GM21619 (cell line): ENCODE measurements at regions not wholly inside any gene's neighbourhood (a gene's known extent, or its start where the extent isn't known, plus 50 kb on each side); places are given as distances from the start of the nearest gene placed in this dataset.
"Not testable (repeated sequence)": the region's sequence is repeated elsewhere in the genome, so short reads cannot be mapped to it uniquely, and the experiment has no call there.

Experiments
- ATAC-seq: cut with Tn5 transposase; IDR thresholded peaks from one replicate; pipeline ENCODE4 v1.9.1; 2021; ENCODE audit not compliant: unreplicated experiment

DNA sequence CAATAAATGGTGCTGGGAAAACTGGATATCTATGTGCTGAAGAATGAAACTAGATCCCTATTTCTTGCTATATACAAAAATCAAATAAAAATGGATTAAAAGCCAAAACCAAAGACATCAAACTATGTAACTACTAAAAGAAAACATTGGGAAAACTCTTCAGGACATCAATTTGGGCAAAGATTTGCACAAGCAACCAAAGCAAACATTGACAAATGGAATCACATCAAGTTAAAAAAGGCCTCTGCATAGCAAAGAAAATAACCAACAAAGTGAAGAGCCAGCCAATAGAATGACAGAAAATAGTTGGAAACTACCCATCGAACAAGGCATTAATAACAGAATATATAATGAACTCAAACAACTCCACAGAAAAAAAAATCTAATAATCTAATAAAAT lies 1495.3 kb downstream of the SI start:
- ATAC-seq: no peak

DNA sequence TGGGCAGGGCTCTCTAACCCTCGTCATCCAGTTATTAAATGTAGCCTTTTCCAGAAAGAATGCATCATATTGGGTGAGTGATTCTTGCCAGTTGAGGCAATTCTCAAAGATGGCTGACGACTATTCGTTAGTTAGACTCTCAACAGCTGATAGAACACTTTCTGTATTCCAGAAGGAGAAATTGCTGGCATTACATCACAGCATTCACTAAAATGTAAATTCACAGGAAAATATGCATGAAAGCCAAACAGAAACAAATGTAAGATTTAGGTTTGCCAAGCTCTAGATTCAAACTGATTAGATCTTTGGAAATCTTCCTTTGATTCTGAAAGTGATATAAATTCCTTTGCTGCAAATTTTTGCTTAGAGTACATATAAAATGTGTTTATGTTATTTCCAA lies 1501.0 kb downstream of the SI start:
- ATAC-seq: no peak

DNA sequence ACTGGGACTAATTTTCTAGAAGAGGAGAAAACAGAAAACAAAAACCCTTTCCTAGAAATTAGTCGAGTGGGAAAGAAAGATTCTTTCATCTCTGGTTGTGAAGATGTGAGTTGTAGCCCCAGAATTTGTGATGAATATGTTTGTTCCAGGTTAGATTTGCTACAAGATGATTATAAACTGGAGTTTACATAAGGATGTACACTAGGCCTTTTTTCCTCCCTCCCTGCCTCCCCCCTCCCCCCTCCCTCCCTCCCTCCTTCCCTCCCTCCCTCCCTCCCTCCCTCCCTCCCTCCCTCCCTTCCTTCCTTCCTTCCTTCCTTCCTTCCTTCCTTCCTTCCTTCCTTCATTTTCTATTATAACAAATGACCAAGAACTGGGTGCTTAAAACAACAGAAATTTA lies 1502.0 kb downstream of the SI start:
- ATAC-seq: no peak

DNA sequence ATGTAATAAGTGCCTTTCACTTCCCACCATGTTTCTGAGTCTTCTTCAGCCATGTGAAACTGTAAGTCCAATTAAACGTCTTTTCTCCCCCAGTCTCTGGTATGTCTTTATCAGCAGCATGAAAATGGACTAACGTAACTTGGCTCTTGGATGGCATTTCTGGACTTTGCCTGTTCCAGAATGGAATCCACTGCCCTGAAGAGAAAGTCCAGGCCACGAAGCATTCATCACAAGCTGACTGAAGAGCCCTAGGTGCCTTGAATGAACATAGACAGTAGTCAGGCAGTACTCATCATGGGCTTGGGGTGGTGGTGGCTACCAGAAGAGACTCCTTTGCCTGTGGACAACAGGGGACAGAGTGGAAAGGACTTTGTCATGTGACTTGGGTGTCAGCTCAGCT lies 1505.0 kb downstream of the SI start:
- ATAC-seq: no peak

DNA sequence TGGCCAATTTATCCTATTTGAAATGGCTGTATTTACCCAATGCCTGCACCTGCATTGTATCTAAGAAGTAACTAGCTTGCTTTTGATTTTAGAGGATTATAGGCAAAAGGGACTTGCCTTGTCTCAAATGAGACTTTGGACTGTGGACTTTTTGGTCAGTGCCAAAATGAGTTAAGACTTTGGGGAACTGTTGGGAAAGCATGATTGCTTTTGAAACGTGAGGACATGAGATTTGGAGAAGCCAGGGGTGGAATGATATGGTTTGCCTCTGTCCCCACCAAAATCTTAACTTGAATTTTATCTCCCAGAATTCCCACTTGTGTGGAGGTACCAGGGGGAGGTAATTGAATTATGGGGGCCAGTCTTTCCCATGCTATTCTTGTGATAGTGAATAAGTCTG lies 1505.4 kb downstream of the SI start:
- no peak for ATAC-seq

DNA sequence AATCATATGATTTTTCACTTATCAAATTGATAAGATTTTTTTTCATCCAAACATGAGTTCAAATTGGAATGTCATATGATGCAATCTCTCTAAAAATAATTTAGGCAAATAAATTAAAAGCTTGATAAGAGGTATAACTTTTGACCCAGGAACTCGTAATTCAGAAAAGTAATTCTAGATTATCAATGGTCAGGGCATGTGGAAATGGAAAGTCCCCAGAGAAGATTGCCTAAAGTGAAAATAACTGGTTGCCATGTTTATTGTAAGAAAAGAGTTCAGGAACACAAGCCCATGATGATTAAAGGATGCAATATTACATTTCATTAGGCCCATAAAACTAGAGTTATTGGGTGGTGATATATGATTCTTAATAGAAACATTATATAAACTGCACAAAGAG lies 1514.8 kb downstream of the SI start:
- ATAC-seq: no peak

DNA sequence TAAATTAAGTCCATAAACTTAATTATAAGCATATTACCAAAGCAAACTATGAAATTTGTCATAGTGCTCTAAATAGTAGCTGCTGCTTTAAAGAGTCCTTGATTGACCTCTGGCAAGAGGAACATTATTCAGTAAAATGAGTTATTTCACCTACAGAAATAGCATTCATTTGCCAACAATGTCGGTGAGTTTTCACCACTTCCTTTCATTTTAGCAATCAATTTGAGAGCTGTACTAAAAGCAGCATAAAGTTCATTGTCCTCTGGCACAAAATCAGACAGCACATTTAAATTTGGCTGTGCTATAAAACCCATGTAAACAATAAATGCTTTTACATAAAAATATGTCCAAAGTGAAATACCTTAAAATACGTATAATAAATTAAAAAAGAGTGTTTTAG lies 1515.7 kb downstream of the SI start:
- no peak for ATAC-seq

DNA sequence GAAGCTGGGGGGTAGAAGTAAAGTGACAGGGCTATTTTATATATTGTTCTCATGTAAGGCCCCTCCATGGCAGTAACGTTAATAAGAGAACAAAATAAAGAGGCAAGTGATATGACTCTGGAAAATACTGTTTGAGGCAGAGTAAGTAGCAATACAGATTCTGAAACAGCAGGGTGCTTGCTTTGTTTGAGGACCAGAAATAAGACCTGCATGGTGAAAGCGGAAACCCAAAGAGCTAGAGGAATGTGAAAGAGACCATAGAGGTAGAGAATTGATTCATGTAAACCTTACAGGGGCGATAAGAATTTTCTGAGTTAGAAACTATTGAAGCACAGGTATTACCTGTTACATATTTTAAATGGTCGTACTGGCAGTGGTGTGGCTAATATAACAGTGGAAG lies 1517.1 kb downstream of the SI start:
- ATAC-seq: no peak

DNA sequence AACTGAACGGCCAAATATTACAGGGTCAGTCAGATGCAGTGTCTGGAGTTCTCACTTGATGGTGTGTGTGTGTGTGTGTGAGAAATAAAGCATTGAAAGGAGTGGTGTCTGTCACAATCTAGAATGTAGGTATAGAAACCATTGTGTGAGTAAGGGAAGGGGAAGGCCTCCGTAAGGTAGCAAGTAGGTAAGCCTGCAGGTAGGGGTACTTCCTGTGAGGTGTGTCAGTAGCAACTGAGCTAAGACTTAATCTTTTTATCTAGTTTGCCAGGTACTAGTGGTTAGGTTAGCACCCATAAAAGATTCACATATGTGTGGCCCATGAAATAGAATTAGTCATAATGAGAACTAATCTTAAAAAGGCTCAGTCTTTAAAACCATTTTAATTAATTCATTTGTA lies 1517.8 kb downstream of the SI start:
- no peak for ATAC-seq

DNA sequence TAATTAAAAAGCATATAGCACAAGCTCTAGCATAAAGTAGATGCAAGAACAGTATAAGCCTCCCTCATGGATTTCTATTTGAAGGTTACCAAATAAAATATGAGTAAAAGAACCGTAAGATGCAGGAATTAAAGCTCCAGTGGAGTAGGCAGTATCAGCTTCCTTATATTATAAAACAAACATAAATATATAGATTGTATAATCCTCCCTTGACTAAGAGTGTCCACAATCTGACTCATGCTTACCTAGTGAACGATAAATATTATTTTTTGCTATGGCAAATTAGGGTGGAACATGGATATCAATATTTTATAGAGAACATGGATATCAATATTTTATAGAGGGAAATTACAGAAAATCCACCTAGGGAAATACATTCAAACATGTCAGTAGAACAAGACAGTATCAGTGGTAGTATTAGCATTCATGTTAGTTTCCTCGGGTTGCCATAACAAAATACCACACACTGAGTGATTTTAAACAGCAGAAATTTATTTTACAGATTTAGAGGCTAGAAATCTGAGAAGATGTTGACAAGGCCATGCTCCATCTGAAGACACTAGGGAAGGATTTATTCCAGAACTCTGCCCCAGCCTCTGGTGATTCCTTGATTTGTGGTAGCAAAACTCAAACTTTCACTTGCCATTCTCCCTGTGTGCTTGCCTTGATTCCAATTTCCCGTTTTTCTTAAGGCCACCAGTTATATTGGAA lies 1521.3 kb downstream of the SI start:
- ATAC-seq: no peak

DNA sequence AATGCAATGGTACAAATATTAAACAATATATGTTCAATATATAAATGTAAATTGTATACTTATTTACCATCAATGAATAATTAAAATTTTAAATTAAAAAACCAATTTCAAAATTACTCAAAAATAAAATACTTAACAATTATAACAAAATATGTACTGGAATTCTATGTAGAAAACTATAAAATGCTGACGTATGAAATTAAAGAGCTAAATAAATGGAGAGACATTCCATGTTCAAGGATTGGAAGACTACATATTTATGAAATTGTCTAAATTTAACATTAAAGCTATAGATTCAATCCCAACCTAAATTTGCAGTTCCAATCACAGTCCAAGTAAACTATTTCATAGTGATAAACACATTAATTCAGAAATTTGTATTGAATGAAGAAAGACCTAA lies 1522.4 kb downstream of the SI start:
- no peak for ATAC-seq

DNA sequence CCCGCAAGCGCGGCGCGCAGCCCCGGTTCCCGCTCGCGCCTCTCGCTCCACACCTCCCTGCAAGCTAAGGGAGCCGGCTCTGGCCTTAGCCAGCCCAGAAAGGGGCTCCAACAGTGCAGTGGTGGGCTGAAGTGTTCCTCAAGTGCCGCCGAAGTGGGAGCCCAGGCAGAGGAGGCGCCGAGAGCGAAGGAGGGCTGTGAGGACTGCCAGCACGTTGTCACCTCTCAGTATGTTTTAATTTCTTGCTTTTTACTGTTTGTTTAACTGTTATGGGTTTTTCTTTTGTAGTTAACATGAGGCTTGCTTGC lies 1525.7 kb downstream of the SI start:
- no peak for ATAC-seq

DNA sequence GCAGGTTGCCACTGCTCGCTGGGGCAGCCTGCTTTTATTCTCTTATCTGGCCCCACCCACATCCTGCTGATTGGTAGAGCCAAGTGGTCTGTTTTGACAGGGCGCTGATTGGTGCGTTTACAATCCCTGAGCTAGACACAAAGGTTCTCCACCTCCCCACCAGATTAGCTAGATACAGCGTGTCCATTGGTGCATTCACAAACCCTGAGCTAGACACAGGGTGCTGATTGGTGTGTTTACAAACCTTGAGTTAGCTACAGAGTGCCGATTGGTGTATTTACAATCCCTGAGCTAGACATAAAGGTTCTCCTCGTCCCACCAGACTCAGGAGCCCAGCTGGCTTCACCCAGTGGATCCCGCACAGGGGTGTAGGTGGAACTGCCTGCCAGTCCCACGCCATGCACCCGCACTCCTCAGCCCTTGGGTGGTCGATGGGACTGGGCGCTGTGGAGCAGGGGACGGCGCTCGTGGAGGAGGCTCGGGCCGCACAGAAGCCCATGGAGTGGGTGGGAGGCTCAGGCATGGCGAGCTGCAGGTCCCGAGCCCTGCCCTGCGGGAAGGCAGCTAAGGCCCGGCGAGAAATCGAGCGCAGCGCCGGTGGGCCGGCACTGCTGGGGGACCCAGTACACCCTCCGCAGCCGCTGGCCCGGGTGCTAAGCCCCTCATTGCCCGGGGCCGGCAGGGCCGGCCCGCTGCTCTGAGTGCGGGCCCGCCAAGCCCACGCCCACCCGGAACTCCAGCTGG lies 1526.2 kb downstream of the SI start:
- ATAC-seq: not testable (repeated sequence)

DNA sequence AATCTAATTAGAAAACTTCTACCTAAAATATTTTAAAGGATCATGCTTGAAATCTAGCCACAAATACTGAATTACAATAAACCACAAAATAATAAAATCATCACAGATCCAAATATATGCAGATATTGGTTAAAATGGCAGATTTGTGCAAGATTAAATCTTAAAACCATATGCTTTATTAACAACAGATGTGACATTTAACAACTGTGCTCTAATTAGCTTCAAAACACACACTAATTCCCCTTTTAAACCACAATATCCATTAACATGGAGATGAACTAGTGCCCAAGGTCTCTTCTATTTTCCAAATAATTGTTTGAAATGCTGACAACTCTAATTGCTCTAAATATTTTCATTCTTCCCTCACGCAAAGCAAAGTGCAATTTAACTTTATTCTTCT lies 1530.3 kb downstream of the SI start:
- no peak for ATAC-seq

DNA sequence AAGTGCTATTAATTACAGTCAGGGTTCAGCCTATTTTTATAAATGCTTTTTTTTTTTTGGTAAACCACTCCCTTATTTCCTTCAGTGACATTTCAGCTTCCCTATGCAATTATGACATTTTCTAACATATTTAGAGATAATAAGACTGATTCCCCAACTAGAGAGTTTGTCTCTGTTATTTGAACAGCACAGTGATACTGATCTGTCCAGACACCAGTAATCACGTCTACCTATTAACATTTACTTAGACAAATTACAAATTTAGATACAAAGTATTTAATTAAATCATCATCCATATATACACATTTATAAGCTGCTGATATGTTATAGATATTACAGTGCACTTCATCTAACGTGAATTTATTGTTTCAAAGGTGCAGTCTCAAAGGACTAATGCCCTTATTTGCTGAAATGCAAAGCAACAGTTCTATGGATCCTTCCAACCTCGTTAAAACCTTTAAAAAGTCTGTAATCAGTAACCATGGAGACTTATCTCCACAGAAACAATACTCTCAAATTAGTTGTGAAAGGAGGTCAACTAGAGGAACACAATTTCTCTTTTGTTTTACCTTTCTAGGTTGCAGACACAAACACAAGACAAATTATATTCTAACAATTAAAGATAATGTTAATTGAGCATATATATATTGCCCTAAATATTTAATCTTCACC lies 1531.1 kb downstream of the SI start:
- ATAC-seq: no peak

DNA sequence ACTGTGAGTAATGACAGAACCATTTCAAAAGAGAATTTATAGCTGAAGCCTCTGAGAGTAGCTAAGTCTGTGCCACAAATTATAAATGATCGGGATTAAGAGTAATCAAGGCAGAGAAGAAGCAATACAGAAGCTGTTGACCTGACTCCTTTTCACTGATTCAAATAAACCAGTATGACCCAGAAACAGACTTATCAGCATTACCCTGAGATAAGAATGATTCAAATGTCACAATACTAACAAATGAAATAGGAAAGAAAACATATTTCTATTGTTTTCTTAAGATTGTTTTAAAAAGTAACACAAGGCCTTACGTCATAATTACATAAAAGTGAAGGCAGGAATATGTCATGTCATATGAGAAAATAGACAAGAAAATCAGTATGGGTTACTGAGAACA lies 1534.6 kb downstream of the SI start:
- no peak for ATAC-seq

DNA sequence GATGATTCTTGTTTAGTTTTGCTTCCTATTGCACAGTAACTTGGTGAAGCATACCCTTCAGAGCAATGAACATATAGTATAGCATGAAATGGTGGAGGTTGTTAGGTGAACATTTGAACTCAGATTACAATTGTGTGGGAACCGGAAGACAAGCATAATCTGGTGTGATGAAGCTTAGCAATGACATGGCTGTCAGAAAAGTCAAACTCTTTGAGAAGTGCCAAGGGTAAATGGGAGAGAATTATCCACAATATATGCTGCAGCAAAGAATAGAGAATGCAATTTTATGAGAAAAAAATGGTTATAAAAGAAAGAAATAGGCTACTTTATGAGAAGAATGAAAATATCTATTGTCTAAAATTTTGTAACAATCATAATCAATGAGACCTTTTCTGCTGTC lies 1536.7 kb downstream of the SI start:
- no peak for ATAC-seq

DNA sequence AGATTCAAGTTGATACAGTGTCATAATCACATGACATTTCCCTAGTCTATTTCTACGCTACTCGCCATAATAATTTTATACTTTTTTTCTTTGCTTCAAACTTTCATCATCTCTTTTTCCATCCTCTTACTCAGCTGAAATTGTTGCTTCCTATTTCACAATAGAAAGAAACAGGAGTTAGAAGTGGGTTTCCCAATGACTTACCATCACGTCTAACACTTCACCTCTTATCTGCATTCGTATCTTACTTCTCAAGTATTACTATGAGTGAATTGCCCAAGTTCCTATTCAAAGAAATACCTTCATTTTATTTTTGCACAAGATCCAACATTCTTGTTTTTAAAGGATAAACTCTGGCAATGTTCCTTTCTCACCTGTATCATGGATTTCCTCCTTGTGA lies 1539.9 kb downstream of the SI start:
- no peak for ATAC-seq

DNA sequence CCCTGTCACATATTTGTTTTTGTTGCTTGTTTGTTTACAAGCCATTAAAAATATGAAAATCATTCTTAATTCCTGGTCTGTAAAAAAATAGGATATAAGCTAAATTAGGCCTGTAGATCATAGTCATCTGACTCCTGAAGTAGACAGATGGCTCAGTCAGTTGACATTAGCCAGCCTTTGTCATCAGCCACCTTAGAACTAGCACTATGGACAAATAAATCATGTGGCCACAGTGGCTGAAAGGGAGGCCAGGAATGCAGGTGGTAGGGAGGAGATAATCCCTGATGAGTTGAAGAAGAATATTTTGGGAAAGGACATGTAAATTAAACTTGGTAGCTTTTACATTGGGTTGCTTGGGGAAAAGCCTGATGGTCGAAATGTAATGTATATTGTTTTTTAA lies 1544.9 kb downstream of the SI start:
- no peak for ATAC-seq

DNA sequence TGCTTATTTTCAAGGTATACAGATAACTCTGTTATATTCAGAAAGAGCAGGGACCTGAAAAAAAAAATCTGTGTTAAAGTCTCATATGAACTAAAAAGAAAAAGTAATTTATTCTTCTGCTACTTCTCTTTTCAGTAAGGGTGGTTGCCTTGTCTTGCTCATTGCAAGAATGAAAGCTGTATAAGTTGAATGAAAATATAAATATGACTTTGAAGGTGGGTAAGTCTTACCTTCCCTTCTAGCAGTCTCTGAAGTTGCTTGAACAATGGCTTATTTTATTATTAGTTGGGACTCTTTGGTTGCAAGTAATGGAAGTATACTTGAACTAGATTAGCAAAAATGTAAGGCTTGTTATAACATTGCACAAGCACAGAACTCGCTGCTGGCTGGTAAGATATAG lies 1554.9 kb downstream of the SI start:
- no peak for ATAC-seq

DNA sequence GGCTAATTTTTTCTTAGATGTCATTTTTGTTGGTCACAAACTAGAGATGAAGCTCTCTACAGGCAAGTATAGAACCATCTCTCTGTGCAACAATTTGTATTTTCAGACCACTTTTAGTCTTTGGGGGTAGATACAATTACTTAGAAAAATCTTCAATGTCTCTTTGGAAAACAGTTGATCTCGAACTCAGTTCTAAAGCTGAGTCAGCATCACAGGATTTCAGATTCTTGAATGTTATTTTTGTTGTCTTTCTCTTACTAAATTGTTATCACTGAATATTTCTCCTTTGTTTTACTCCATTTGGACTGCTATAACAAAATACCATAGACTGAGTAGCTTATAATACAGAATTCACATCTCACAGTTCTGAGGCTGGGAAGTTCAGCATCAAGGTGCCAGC lies 1557.0 kb downstream of the SI start:
- ATAC-seq: no peak

DNA sequence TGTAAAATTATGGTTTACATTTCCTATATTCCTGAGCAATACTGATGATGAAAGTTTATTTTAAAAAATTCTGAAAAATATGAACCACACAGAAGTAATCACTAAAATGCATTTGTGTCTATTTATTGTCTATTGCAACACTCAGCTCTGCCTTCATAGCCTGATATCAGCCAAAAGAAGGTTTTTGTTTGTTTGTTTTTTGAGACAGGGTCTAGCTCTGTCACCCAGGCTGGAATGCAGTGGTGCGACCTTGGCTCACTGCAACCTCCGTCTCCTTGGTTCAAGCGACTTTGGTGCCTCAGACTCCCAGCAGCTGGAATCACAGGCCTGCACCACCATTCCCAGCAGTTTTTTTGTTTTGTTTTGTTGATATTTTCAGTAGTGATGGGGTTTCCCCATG lies 1560.2 kb downstream of the SI start:
- no peak for ATAC-seq
